ENCODE measurements at regions not wholly inside any gene's neighbourhood (a gene's known extent, or its start where the extent isn't known, plus 50 kb on each side); places are given as distances from the start of the nearest gene placed in this dataset.
A peak's percentile ranks its signal among the peaks of the same experiment; 100 is the strongest.

DNA sequence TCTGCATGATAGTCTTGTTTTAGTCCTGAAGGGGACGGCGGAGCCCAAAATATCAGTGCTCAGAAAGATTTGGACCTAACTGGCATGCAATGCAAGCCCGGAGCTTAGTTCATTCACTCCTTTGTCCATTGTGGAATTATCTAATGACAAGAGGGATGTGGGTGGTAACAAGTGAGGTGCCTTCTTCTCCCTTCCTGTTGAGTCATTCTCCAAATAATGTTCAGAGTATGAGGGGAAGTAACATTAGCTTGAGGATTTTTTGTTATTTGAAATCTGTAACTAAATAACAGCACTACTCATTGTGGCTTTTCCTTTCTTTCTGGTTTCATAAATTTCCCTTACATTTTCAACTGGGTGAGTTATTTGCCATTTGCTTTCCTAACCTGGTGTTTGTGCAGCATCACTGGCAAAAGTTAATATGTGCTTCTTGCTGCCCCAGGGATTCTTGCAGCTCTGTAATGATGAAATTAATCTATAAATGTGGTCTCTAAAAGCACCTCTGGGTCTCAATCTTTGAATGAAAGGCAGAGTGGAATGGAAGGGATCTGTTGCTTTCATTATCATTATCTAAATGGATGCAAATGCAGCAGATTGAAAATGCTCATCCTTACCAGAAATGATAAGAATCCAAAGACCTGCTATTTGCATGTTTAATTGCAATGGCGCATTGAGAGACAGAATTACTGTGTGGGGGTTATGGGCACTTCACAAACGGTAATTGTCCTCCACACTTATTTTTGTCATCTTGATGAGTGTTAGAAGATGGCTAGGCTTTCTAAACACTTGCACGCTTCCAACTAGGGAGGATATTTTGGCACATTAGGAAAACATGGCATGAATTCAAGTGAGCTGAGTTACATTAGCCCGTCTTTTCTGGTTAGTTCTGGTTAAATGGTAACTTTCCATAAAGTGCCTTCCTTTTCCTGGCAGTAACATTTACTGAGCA is 89.9 kb upstream of the MITF start:
- Histone ChIP-seq H3K9me3 (ENCODE audit: low read depth) (no peaks in the 10 kb centered on the region), H3K36me3 (no peaks in the 10 kb centered on the region), H3K4me3 (no peak overlapping the region), H3K27ac (no peak overlapping the region), H3K4me1 (ENCODE audit: low read depth) (peaks cover 30% of the 10 kb centered on the region), H3K27me3 (no peaks in the 10 kb centered on the region)
- TF ChIP-seq CTCF (IDR thresholded peaks at IDR 0.05; ENCODE audit: low read depth, low read length) = no peak
- peak in 1 of 2 donors; percentile 50 for DNase-seq (ENCODE audit: low read depth in 1 of 2, low spot score in 1 of 2)

DNA sequence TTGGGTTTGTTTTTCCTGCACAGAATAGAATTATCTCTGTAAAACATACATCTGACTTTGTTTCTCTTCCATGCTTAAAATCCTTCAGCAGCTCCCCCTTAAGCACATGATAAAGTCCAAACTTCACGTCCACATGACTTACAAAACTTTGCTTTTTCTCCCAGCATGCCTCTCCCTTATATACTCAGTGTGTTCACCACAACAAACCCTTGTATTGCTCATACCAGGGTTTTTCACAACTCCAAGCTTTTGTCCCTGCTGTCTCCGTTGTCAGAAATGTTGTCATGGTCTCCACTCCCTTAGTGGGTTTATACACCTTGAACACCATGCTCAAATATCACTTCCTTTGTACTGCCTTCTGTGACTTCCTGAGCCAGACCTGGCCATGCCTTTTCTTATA is 91.1 kb upstream of the MITF start:
- no peak for TF ChIP-seq CTCF (IDR thresholded peaks at IDR 0.05; ENCODE audit: low read depth, low read length)
- H3K4me1 ChIP-seq (ENCODE audit: low read depth) = peaks cover 31% of the 10 kb centered on the region

GRCh38 chr3:69647511-69648110 is 91.7 kb upstream of the MITF start:
- Histone ChIP-seq H3K4me1 (ENCODE audit: low read depth) (peaks cover 35% of the 10 kb centered on the region), H3K36me3 (no peaks in the 10 kb centered on the region), H3K27ac (no peak overlapping the region), H3K4me3 (no peak overlapping the region), H3K9me3 (ENCODE audit: low read depth) (no peaks in the 10 kb centered on the region), H3K27me3 (no peaks in the 10 kb centered on the region)
- no peak for TF ChIP-seq CTCF (IDR thresholded peaks at IDR 0.05; ENCODE audit: low read depth, low read length)
- peak in 1 of 2 donors; percentile 49 for DNase-seq (ENCODE audit: low read depth in 1 of 2, low spot score in 1 of 2)

More for the DNA sequence above, 91.1 kb upstream of the MITF start:
- no peaks in the 10 kb centered on the region for H3K36me3 ChIP-seq
- no peaks in the 10 kb centered on the region for H3K27me3 ChIP-seq
- H3K27ac ChIP-seq = no peak overlapping the region
- H3K4me3 ChIP-seq = no peak overlapping the region
- H3K9me3 ChIP-seq (ENCODE audit: low read depth) = no peaks in the 10 kb centered on the region
- DNase-seq (ENCODE audit: low read depth in 1 of 2, low spot score in 1 of 2) = peak in 1 of 2 donors; percentile 6

DNA sequence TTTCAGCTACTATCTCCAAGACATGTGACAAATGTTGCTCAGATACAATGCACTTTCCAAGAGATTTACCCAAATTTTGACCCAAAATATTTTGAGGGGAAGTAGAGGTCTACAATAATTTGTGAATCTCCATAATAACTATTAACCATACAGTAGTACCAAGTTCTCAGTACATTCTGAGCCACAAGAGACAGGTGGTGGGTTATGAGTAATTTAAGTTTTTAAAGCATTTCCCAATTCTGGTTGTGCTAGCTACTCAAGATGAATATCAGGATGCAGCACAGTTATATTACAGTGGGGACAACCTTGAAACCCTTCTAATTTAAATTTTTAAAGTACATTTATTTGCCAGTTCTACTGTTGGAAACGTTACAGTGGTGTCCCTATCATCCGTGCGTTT is 92.2 kb upstream of the MITF start:
- DNase-seq (ENCODE audit: low read depth in 1 of 2, low spot score in 1 of 2) = no peak
- Histone ChIP-seq H3K36me3 (no peaks in the 10 kb centered on the region), H3K27me3 (no peaks in the 10 kb centered on the region), H3K27ac (no peak overlapping the region), H3K4me3 (no peak overlapping the region), H3K4me1 (ENCODE audit: low read depth) (peaks cover 39% of the 10 kb centered on the region), H3K9me3 (ENCODE audit: low read depth) (no peaks in the 10 kb centered on the region)
- TF ChIP-seq CTCF (IDR thresholded peaks at IDR 0.05; ENCODE audit: low read depth, low read length) = no peak

DNA sequence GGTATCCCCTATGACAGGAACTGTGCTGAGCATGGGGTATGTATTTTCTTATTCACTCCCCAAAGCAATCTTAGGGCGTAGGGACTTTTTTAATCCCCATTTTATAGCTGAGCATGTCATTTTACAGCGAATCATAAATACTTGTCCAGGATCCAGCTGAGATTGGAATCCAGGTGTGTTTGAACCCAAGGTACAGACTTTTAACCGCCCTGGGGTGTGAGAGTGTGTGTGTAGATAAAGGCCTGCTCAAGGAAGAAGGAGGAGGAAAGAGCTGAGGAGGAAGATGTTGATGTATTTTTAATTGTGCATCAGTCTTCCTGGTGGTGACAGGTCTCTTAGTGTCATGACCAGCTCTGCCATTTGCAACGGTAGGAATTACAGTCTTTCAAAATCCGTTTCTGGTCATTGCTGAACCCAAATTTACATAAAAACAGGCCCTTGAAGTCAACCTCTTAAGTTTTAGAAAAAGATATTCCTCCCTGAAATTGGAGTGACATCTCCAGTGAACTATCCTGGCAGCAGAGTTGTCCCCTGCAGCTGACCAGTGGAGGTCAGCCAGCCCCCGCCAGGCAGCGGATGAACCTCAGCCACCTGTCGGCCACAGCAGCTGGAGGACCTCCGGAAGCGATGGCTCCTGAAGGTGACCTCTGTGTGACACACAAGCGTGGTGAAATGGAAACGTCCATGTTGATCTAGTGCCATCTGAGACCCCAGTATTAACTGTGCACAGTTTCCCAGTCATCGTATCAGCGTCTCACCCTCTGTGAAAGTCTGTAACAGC is 92.8 kb upstream of the MITF start:
- no peak for DNase-seq (ENCODE audit: low read depth in 1 of 2, low spot score in 1 of 2)
- no peak overlapping the region for H3K4me3 ChIP-seq
- H3K27me3 ChIP-seq = no peaks in the 10 kb centered on the region
- TF ChIP-seq CTCF (IDR thresholded peaks at IDR 0.05; ENCODE audit: low read depth, low read length) = no peak
- H3K36me3 ChIP-seq = no peaks in the 10 kb centered on the region
- H3K9me3 ChIP-seq (ENCODE audit: low read depth) = no peaks in the 10 kb centered on the region
- peaks cover 38% of the 10 kb centered on the region for H3K4me1 ChIP-seq (ENCODE audit: low read depth)
- no peak overlapping the region for H3K27ac ChIP-seq

All from cardiac muscle cell (in vitro differentiated cells and primary cell).